ENCODE measurements at regions not wholly inside any gene's neighbourhood (a gene's known extent, or its start where the extent isn't known, plus 50 kb on each side); places are given as distances from the start of the nearest gene placed in this dataset.

DNA sequence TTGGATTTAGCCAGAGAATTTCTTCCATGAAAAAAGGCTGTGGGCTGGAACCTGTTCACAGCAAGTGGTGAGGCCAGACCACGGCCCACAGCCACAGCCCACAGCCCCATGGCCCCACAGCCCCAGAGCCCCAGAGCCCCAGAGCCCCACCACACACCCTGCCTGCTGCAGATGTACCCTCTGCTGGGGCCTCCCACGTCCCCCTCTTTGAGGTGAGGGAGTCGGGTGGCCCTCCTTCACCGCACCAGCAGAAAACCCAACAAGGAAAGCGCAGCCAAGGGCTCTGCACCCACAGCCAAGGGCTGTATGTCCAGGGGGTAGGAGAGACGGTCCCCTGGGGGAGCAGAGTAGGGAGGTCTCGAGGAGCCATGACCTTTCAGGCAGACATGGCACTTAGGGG, 327.5 kb upstream of the DIO3 start:
- DNase-seq = peak; percentile 27

DNA sequence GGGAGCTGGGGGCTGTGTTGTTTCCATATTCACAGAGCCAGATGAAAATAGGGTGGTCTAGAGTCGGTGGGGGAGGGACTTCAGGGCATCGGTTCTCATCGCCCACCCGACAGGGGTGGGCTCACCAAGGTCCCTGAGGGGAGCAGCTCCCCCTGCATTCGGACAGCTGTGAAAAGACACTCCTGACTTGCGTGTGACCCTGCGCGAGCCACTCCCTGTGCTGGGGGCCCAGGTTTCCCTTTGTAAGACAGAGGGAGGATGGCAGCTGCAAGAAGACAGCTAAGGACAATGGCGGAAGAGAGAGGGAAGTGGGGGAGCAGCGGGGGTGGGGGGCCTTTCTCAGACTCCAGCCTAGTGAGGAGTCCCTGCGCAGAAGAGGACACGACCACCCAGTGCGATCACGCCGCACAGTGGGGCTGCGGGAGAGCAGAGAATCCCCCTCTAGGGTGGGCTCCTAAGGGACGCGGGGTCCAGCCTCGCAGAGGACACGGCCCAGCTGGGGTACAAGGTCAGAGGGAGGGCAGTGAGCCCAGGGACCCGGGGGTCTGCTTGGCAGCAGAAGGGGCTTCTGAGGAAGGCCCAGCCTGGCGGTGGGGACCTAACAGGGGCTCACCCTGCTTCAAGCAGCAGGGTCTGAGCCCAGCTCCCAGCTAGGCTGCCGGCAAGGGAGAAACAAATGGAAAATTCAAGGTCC, 326.9 kb upstream of the DIO3 start:
- peak; percentile 19 for DNase-seq

DNA sequence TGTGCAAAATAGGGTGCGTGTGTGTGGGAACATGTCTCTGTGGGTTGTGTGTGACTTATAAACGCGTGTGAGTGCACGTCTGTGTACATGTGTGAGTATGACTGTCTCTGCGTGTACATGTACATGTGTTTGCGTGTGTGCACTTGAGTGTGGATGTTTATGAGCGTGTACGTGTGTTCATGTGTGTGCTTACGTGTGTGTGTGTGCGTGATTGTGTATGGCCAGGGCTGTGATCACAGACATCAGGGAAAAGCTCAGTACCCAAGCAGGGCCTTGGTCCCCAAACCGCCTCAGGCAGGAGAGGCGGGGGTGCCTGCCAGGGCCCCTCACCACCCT, 326.3 kb upstream of the DIO3 start:
- no peak for DNase-seq

DNA sequence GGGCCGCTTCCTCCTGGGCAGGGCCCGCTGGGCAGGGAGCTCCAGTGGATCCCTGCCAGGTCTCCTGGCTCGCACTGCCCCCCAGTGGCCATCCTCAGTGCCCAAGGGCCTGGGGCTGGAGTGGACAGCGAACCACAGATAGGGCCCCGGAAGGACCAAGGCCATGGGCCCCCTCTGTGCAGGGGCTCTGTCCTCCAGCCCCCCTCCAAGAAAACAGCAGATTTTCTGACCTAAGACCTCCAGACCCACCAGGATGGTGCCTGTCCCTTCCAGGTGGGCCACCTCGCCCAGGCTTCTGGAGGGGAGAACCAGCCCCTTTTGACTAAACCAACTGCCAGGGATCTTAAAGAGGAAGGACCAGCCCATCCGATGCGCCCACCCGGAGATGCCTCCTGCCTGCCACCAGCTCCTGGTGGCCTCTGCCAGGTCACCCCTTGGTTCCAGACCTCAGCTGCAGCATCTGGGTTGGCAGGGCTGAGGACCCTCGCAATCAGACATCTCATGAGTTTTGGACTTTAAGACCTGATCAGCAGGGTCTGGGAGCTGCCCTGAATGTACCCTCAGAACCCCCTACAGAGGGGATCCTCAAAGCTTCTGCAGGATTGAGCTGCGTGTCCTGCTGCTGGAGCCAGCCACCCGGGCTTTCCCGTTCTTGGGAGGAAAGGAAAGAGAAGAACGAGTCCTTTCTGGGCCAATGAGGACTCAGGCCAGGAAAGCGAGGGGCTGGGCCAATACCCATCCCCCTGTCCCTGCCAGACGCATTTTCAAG, 325.8 kb upstream of the DIO3 start:
- peak; percentile 70 for DNase-seq

DNA sequence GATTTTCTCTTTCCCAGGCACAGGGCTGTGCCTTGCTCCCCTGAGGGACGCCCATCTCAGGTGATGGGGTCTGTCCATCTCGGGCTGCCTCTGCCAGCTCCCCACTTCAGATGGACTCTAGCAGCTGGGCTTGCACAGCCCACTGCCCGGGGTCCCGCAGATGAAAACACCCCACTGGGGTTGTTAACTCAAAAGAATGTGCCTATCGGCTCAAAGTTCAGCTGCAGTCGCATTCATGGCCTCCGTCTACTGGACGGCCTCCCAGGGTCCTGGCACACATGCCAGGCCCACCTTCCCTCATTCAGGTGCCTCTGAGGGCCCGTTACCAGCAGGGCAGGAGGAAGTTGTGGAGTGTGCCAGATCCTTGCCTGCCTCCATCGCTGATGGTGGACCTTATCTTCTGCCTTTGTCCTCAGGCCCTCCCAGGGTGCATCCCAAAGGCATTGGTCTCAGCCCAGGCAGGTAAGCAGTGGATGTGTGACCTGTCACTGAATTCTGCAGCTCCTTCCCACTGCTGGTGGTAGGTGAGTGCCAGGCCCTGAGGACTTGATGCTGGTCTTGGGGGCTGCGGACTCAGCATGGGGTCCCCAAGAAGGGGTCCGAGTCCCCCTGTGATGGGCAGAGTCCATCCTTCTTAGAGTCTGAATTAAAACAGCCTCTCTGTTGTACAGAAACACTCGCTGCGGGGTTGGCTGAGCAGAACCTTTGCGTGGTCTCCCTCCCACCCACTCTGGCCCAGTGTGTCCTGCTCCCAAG, 324.6 kb upstream of the DIO3 start:
- DNase-seq = peak; percentile 13

DNA sequence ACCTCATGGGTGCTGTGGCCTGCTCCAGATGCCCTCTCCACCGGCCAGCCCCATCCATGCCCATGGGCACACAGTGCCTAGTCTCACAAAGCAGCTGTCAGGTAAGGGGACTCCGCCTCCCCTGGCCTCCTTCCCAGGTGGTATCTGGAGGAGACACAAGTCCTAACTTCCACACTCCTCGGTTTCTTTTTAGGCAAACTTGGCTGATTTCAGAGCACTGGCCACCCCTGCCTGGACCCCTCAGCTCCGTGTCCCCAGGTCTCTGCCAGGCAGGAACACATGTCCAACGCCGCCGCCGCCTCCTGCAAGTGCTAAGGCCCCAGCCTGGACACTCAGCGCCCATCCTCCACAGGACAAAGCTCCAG, 324.1 kb upstream of the DIO3 start:
- peak; percentile 12 for DNase-seq

DNA sequence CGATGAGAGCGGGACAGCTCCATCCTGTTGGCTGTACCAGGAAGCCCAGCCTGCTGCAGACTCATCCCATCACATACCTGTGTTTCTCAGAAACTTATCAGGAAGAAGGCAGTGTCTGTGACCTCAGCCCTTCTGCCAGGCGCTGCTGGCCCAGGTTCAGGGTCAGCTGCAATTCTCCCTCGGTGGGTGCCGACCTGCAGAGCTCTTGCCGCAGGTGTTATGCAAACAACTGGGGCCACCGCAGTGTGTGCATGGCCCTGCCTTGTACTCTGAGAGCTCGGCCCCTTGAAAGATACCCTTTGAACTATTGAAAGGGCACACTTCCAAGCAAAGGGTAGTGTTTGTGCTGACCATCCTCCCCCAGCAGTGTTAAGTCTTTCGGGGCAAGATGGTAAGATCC, 322.2 kb upstream of the DIO3 start:
- no peak for DNase-seq

DNA sequence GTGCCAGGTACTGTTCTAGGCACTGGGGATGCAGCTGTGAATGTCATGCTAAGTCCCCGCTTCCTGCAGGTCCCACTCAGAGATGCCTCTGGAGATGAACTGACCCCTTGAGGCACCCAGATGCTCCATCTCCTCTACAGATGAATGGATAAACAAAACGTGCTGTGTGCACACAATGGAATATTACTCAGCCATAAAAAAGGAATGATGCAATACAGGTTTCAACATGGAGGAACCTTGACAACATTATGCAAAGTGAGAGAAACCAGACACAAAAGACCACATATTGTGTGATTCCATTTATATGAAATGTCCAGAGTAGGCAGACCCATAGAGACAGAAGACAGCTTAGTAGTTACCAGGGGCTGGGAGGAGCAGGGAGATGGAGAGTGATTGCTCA, 320.1 kb upstream of the DIO3 start:
- DNase-seq = no peak

DNA sequence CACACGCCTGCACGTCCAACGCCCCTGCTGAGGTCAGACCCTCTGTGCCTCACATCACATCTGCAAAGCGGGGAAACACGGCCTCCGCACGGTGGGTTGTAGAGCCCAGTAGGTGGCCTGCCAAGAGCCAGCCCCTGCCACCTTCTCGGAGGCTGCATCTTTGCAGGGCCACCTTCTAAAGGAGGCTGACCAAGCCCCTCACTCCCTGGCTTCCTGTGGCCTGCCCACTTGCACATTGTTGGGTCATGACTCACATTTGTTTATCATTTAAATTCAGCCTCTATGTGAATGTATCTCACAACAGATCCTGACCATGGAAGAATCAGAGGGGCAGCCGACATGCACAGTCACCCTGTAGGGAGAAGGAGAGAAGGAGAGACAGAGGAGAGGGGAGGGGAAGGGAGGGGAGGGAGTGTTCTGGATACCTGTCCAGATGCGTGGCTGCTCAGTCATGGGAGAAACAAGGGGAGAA, 319.5 kb upstream of the DIO3 start:
- DNase-seq = no peak

DNA sequence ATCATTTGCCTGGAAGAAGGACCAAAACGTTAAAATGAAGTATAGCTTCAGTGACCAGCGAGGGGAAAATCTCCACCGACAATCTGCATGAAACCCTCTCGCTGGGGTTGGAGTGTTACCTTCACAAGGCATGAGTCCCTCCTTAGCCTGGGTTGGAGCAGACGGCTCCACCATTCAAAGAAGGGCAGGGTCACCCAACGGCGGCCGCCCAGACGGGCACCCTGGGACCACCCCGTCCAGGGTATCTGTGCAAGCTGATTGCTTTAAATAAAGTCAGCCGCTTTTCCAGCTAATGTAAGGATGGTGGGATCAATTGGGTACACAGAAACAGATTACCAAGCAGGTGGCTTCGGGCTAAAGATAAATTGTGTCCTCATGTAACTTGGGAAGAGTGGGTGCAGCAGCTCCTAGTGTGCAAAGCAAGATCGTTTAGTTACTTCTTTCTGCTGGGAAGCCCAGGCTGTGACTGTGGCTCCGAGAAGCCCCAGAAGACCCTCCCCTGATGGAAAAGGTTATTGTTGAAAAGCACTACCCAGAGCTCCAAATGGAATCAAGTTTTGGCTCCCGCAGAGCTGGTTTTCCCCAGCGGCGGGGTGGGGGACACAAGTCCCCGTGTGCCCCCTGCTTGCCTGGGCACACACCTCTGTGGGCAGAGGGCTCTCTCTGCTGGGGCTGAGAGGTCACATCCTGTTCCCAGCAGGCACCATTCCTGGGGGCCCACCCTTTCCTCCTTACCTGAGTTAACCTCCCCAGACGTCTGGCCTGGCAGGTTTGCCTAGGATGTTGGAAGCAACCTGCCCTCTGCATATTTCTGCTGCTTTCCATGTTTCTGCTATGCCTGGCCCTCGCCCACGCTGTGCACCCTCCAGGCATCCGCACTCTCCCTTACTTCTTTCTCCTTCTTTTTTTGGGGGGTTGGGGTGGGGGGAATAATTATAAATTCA, 318.6 kb upstream of the DIO3 start:
- no peak for DNase-seq

DNA sequence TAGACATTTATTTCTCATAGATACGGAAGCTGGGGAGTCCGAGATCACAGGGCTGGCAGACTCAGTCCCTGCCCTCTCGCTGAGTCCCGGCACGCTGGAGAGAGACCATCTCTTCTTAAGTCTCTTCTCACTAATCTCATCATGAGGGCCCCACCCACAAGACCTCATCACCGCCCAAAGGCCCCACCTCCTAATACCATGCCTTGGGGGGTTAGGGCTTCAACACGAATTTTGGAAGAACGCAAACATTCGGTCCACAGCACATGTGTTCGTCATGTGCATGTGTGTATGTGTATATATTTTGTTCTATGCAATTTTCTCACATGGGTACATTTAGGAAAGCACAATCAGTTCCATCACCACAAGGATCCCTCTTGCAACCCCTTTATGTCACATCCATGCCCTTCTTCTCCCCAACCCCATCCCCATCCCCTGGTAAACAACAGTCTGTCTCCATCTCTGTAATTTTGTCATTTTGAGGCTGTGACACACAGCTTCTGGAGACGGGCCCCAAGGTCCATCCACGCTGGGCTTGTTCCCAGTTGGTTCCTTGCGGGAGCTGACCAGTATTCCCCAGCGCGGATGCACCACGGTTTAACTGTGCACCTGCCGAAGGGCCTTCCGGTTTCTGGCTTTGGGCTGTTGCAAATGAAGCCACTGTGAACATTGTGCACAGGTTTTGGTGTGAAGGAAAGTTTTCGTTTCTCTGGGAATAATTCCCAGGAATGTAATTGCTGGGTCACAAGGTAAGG, 317.5 kb upstream of the DIO3 start:
- no peak for DNase-seq

DNA sequence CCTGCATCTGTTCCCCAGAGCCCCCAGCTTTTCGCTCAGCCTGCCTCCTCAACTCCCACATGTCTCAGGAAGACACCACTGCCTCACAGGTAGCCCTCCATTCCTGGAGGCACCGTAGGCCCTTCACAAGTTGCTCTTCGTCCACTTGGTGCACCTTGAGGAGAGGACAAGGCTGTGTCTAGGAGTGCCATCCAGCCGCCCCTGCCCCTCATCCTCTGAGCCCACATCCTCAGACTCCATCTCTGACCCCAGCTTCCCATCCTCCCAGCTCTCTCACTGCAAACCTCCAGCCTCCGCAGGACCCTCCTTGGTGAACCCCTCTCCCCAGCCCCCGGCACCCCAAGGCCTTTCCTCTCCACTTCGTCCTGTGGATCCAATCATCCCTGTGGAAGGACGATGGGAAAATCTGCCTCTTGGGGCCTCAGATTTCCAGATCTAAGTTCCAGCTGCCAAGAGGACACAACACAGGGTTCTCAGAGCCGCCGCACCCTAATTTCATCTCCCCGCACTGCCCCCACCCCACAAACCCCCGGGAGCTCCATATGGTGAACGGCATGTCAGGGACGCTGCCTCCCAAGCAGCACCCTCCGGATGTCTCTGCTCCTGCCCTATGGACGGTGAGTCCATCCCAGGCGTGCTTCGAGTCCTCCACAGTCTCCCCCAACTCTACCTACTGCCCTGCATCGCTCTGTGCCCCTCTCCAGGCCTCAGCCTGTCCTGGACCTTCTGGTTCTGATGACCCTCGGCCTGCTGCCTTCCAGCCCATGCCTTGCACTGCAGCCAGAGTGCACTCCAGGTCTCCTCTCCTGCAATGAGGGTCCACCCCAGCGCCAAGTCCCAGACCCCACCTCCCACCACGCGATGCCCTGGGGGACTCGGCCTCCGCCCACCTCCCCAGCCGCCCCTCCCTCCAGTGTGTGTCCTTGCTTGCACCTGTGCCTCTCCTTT, 314.1 kb upstream of the DIO3 start:
- peak; percentile 8 for DNase-seq

DNA sequence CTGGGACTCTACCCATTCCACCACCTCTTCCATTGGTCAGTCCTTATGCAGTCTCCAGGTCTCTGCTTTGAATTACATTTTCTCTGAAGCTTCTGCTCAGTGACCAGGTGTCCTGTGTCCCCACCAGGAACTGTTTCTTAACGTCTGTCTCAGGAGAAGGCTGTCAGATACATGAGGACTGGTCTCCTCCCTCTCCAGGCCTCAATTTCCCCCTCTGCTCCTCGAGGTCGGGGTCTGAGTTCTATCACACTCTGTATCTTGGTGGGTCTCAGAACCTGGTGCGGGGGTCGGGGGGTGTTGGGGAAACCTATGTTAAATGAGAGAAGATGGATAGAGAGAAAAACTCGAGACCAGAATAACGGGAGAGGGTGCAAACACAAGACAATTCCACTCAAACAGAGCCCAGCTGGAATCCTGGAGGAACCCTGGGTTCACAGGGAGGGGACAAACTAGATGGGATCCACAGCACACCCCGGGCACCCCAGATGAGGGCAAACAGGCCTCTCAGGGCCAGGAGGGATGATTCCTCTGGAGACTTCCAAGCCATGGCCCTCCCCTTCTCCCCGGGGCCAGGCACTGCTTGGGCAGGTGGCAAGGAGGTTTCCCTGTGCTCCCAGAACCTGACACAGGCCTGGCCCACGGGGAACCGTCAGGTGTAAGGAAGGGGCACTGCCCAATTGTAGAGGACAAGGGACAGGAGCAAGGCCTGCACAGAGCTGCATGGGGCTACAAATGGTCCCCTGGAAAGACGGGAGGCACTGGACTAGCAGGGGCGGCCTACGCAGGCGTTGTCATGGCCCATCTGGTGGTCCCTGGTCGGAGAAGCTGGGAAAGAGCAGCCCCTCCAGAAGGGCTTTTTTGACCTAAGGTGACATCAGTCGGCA, 313.2 kb upstream of the DIO3 start:
- DNase-seq = no peak

DNA sequence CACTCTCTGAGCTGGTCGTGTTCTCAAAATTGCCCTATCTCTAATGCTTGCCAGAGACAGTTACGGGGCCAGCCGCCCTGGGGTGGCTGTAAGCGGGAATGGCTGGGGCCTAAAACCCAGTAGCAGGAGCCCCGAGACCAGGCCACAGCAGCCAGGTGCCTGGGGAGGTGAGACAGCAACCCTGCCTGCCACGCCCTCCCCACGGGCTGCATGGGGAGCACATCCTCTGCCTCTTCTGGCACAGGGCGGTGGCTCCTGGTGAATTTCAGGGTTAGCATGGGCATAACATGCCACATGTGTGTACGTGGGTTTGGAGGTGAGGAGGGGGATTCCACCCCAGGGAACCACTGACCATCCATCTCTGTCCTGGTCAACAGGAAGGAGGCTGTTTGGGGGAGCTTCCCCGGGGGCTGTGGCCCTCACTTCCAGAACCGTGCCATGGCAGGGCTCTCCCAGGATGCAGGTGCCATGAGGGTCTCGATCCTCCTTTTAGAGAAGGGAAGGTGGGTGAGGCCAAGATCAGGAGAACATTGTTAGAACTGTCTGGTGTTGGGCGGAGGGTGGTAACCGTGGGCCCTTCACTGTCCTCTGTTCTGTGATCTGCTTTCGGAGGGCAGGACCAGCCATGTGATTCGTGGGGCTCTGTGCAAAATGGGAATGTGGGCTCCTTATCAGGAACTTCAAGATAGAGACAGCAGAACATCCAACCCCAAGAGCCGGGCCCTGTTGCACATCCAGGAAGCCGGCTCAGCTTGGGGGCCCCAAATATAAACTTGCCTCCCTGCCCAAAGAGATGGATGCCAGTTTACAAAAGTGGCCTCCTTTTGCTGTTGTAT, 312.2 kb upstream of the DIO3 start:
- peak; percentile 10 for DNase-seq

DNA sequence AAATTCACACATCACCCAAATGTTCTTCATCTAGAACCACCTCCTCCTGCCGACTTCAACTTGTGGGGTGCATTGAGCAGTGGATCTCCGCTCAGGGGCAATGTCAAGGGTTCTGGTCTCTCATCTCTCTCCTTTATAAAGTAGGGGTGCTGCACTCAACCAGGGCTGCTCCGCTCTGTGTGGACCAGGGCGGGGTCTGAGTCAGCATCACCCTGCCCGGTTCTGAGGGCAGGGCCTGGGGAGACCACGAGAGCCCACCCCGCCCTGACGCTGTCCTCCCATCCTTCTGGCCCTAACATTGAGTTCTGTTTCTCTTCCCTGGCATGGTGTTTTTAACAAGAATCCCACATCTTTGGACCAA, 311.6 kb upstream of the DIO3 start:
- DNase-seq = no peak

DNA sequence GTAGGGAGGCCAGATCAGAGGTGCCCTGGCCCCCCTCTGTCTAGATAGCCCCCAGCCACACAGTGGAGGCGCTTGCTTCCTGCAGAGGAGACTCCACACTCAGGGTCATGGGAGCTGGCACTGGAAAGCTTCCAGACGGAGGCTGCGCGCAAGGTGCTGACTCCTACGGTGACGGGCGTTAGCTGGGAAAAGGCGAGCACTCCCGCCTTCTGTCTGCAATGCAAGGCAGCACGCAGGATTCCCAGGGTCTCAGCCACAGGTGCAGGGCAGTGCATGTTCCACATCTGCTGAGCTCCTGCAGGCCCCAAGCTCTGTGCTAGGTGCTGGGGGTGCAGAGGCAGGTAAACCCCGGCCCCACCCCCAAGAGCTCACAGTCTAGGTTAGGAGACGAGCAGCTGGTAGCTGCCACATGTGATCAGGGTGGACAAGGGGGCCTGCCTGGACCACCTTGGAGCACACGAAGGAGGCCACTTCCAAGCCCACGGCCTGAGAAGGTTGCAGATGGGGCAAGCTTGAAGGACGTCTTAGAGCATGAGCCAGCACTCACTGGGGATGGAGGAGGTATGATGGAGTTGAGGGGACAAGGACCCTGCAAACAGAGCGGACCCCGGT, 310.9 kb upstream of the DIO3 start:
- DNase-seq = peak; percentile 10

DNA sequence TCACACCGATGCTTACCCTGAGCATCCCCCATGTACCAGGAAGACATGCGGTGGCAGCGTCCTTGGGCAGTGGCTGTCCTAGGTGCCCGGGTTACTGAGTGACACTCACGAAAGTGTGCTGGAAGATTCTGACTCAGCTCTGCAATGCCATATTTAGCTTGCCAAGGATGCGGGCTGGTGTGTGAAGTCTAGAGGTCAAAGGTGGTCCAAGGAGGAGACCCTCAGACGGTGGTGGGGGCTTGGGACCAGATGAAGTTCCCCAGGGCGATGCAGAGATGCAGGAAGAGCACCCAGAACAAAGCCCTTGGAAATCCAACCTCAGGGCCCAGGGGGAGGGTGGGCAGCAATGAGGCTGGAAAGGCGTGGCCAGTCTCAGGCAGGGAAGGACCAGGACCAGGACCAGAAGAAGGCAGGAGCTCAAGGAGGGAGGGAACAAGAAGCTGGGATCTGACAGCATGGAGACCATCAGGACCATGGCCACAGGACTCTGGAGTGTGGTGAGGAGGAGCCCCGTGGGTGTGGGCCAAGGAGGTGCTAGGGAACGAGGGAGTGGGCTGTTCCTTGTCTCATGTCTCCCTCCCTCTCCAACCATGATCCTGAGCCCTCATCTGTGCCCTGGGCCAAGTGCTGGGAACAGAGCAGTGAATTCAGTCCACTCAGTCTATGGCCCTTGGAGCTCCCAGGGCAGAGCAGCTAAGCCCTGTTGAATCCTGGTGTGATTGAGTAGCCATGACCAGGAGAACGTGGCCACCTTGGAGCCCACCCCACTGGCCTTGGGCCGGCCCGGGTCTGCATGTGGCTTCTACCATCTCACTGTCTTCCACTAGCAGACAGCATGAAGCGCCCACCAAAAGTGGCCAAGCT, 310.1 kb upstream of the DIO3 start:
- peak; percentile 12 for DNase-seq

All from femur (tissue), 1 donor.